ENCODE measurements at regions not wholly inside any gene's neighbourhood (a gene's known extent, or its start where the extent isn't known, plus 50 kb on each side); places are given as distances from the start of the nearest gene placed in this dataset.
A peak's percentile ranks its signal among the peaks of the same experiment; 100 is the strongest.

DNA sequence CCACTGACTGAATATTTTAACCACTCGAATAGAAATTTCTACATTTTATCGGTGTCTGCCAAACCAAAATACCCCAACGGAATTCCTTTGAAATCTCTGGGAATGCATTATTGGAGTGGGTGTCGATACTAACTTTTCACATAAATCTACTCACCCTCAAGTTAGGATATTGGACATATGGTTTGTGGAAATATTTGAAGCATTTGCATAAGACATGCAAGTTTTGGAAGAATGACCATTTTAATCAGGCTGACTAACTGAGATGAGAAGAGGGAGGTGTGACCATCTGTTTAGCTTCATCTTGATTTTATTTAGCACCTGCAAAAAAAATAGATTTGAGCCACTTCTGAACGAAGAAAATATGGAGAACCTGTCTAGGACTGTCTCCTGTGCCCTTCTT lies 61.2 kb downstream of the KLF6 start:
- 65% methylated on average over 5 of the region's 5 CpGs for WGBS
- DNase-seq (ENCODE audit: low spot score in 2 of 2), result no peak
- no peak overlapping the region for H3K4me3 ChIP-seq
- no peaks in the 10 kb centered on the region for H3K9me3 ChIP-seq
- H3K36me3 ChIP-seq, result no peaks in the 10 kb centered on the region
- H3K4me1 ChIP-seq, result peaks cover 19% of the 10 kb centered on the region
- H3K27me3 ChIP-seq, result no peaks in the 10 kb centered on the region
- no peak for TF ChIP-seq POLR2AphosphoS5 (IDR thresholded peaks at IDR 0.05)
- H3K27ac ChIP-seq, result no peak overlapping the region

DNA sequence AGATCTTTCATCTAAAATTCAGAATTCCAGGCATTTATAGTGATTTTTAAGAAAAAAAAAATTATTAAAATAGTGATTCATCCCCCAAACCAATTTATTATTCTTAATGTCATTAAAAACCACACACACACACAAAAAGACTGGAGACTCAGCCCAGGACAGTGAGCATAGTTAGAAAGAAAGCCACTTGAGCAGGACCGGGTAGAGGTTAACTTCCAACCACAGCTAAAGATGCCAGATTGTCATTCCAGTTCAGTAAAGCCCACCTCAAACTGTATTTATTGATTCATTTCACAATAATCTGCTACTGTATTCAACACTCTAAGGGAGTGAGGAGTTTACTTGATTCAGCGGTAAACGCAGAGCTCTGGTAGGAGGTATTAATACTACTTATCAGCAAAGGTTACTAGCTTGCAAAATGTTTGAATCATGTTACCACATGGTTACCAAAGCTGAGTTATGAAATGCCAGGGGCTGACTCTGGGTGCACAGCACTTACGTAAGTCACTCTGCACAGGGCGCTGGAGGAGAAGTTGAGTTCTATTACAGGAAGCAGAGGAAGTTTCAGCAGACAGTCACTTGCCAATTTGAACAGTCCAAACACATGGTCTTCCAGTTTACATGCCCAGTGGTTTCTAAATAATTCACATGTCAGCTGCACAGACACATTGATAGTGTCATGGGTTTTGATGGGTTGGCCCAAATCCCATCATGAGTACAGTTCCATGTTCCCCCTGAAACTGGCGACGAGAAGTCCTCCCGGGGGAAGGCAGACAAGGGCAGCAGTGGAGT lies 64.6 kb downstream of the KLF6 start:
- Histone ChIP-seq H3K4me1 (peaks cover 21% of the 10 kb centered on the region), H3K27ac (peak overlapping the region; percentile 65), H3K9me3 (no peaks in the 10 kb centered on the region), H3K4me3 (no peak overlapping the region), H3K36me3 (no peaks in the 10 kb centered on the region), H3K27me3 (no peaks in the 10 kb centered on the region)
- WGBS, result 42% methylated on average over 8 of the region's 8 CpGs
- peak; percentile 67 to 97 (median 76) for TF ChIP-seq POLR2AphosphoS5 (IDR thresholded peaks at IDR 0.05)
- no peak for TF ChIP-seq EP300 (IDR thresholded peaks at IDR 0.05)
- peak in 1 of 2 donors; percentile 84 for DNase-seq (ENCODE audit: low spot score in 2 of 2)

- WGBS, result 73% methylated on average over 17 of the region's 17 CpGs
- DNase-seq (ENCODE audit: low spot score in 2 of 2), result no peak
These were observed 65.8 kb downstream of the KLF6 start for GRCh38 chr10:3719024-3719843.

DNA sequence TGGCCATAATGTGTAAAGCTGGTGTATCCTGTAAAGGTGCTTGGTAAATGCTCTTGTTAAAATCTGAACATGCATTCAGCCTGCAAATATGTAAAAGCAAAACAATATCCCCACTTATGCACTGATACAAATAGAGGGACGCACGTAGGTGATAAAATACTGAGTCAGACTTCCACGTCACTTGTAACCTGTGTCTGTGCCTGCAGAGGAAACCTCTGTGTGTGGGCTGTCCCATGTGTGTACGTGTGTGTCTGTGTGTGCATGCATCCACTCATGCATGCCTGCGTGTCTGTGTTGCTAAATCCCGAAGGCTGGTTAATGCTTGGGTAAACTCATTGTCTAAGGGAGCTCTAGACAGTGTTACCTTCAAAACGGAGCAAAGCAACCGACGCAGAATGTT lies 68.9 kb downstream of the KLF6 start:
- no peak for DNase-seq (ENCODE audit: low spot score in 2 of 2)
- Histone ChIP-seq H3K36me3 (no peaks in the 10 kb centered on the region), H3K4me3 (no peak overlapping the region), H3K27ac (no peak overlapping the region), H3K9me3 (peaks cover 11% of the 10 kb centered on the region), H3K4me1 (peaks cover 29% of the 10 kb centered on the region), H3K27me3 (no peaks in the 10 kb centered on the region)
- TF ChIP-seq POLR2AphosphoS5 (IDR thresholded peaks at IDR 0.05), result no peak
- no peak for TF ChIP-seq EP300 (IDR thresholded peaks at IDR 0.05)
- TF ChIP-seq CTCF (IDR thresholded peaks at IDR 0.05), result no peak
- TF ChIP-seq POLR2A (IDR thresholded peaks at IDR 0.05), result no peak
- 93% methylated on average over 9 of the region's 9 CpGs for WGBS

More at GRCh38 chr10:3719024-3719843, 65.8 kb downstream of the KLF6 start:
- Histone ChIP-seq H3K27me3 (no peaks in the 10 kb centered on the region), H3K9me3 (no peaks in the 10 kb centered on the region), H3K36me3 (no peaks in the 10 kb centered on the region), H3K4me1 (peaks cover 29% of the 10 kb centered on the region), H3K27ac (no peak overlapping the region), H3K4me3 (no peak overlapping the region)
- TF ChIP-seq EP300 (IDR thresholded peaks at IDR 0.05), result no peak
- no peak for TF ChIP-seq POLR2AphosphoS5 (IDR thresholded peaks at IDR 0.05)
- no peak for TF ChIP-seq CTCF (IDR thresholded peaks at IDR 0.05)
- no peak for TF ChIP-seq POLR2A (IDR thresholded peaks at IDR 0.05)

- no peak overlapping the region for H3K4me3 ChIP-seq
- H3K27ac ChIP-seq, result no peak overlapping the region
- H3K27me3 ChIP-seq, result no peaks in the 10 kb centered on the region
- H3K36me3 ChIP-seq, result no peaks in the 10 kb centered on the region
- 68% methylated on average over 2 of the region's 2 CpGs for WGBS
- H3K9me3 ChIP-seq, result peaks cover 11% of the 10 kb centered on the region
- H3K4me1 ChIP-seq, result peaks cover 20% of the 10 kb centered on the region
- no peak for DNase-seq (ENCODE audit: low spot score in 2 of 2)
- TF ChIP-seq CTCF (IDR thresholded peaks at IDR 0.05), result no peak
- TF ChIP-seq POLR2AphosphoS5 (IDR thresholded peaks at IDR 0.05), result no peak
- no peak for TF ChIP-seq EP300 (IDR thresholded peaks at IDR 0.05)
- TF ChIP-seq POLR2A (IDR thresholded peaks at IDR 0.05), result no peak
These were observed 70.0 kb downstream of the KLF6 start for GRCh38 chr10:3714967-3715366.

- H3K36me3 ChIP-seq, result no peaks in the 10 kb centered on the region
- 52% methylated on average over 6 of the region's 6 CpGs for WGBS
- H3K4me1 ChIP-seq, result peaks cover 18% of the 10 kb centered on the region
- no peak overlapping the region for H3K4me3 ChIP-seq
- H3K27ac ChIP-seq, result no peak overlapping the region
- no peak for DNase-seq (ENCODE audit: low spot score in 2 of 2)
- peaks cover 11% of the 10 kb centered on the region for H3K9me3 ChIP-seq
- TF ChIP-seq CTCF (IDR thresholded peaks at IDR 0.05) (no peak), POLR2A (IDR thresholded peaks at IDR 0.05) (no peak), POLR2AphosphoS5 (IDR thresholded peaks at IDR 0.05) (no peak), EP300 (IDR thresholded peaks at IDR 0.05) (no peak)
- H3K27me3 ChIP-seq, result no peaks in the 10 kb centered on the region
These were observed 70.5 kb downstream of the KLF6 start for GRCh38 chr10:3714531-3714930.

Measured in suprapubic skin (tissue), 4 donors.